Suprapubic skin (tissue), 4 donors: ENCODE measurements at regions not wholly inside any gene's neighbourhood (a gene's known extent, or its start where the extent isn't known, plus 50 kb on each side); places are given as distances from the start of the nearest gene placed in this dataset.

ENCODE experiments used
- DNase-seq, 2 donors: peaks; one replicate each; pipeline ENCODE4 v3.0.0-alpha.2; 2019; ENCODE audit warnings: low spot score in 2 of 2
- H3K27ac ChIP-seq: fragments of 200-600 bp; sonication (generic); one replicate; pipeline ENCODE4 v1.5.1; 2019
- H3K27me3 ChIP-seq: fragments of 200-600 bp; sonication (generic); one replicate; pipeline ENCODE4 v1.5.1; 2019
- H3K36me3 ChIP-seq: fragments of 200-600 bp; sonication (generic); one replicate; pipeline ENCODE4 v1.5.1; 2019
- H3K4me1 ChIP-seq: fragments of 200-600 bp; sonication (generic); one replicate; pipeline ENCODE4 v1.5.1; 2019
- H3K4me3 ChIP-seq: fragments of 200-600 bp; sonication (generic); one replicate; pipeline ENCODE4 v1.5.1; 2019; ENCODE audit warnings: mild to moderate bottlenecking
- H3K9me3 ChIP-seq: fragments of 200-600 bp; sonication (generic); one replicate; pipeline ENCODE4 v1.5.1; 2019
- EP300 ChIP-seq: sonication (generic); formaldehyde crosslinking; IDR thresholded peaks from one replicate; pipeline ENCODE4 v1.6.1; 2017; ENCODE audit warnings: antibody characterized with exemption
- POLR2A ChIP-seq, 2 donors: fragments of 450-650 bp; IDR thresholded peaks; one replicate each; pipeline ENCODE4 v1.6.1; 2017; ENCODE audit warnings: antibody characterized with exemption in 2 of 2, mild to moderate bottlenecking in 2 of 2, moderate library complexity in 2 of 2
- POLR2AphosphoS5 ChIP-seq, 3 donors: sonication (generic); formaldehyde crosslinking; IDR thresholded peaks; one replicate each; pipeline ENCODE4 v1.6.1; 2017; ENCODE audit warnings: antibody characterized with exemption in 3 of 3
- WGBS: methylation state at CpG from one replicate; pipeline ENCODE4 v1.1.5; 2018; 5-methylcytosine and 5-hydroxymethylcytosine counted together
- TF ChIP-seq, protein P1 (sequence below), 2 donors: fragments of 200-600 bp in 1 of 2; fragments of 450-650 bp in 1 of 2; sonication (generic) in 1 of 2; IDR thresholded peaks; one replicate each; pipeline ENCODE4 v1.5.1; 2016 to 2019; ENCODE audit warnings: antibody characterized with exemption in 2 of 2, mild to moderate bottlenecking in 1 of 2, moderate library complexity in 1 of 2

DNA sequence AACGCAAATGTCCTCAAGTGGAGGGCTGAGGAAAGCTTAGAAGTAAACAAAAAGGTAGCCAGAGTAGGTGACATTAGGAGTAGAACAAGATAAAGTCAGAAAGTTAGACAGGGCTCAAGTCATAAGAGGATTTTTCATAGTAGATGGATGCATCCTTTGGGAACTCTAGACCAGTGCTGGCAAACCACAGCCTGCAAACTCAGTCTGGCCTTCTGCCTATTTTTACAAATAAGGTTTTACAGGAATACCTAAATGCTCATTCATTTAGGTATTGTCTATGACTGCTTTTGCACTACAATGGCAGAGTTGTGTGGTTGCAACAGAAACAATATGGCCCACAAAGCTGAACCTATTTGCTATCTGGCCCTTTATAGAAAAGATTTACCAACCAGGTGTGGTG is 116.0 kb upstream of the HMHB1 start:
- TF ChIP-seq, protein P1, sequence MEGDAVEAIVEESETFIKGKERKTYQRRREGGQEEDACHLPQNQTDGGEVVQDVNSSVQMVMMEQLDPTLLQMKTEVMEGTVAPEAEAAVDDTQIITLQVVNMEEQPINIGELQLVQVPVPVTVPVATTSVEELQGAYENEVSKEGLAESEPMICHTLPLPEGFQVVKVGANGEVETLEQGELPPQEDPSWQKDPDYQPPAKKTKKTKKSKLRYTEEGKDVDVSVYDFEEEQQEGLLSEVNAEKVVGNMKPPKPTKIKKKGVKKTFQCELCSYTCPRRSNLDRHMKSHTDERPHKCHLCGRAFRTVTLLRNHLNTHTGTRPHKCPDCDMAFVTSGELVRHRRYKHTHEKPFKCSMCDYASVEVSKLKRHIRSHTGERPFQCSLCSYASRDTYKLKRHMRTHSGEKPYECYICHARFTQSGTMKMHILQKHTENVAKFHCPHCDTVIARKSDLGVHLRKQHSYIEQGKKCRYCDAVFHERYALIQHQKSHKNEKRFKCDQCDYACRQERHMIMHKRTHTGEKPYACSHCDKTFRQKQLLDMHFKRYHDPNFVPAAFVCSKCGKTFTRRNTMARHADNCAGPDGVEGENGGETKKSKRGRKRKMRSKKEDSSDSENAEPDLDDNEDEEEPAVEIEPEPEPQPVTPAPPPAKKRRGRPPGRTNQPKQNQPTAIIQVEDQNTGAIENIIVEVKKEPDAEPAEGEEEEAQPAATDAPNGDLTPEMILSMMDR (IDR thresholded peaks at IDR 0.05), result no peak
- TF ChIP-seq EP300 (no peak), POLR2A (IDR thresholded peaks at IDR 0.05) (no peak), POLR2AphosphoS5 (IDR thresholded peaks at IDR 0.05) (no peak)
- Histone ChIP-seq H3K4me1 (peaks cover 19% of the 10 kb centered on the region), H3K36me3 (no peaks in the 10 kb centered on the region), H3K27me3 (no peaks in the 10 kb centered on the region), H3K4me3 (no peak overlapping the region), H3K27ac (no peak overlapping the region), H3K9me3 (no peaks in the 10 kb centered on the region)
- WGBS, result 78% methylated on average over 1 of the region's 1 CpG
- DNase-seq, result no peak

- H3K4me3 ChIP-seq, result no peak overlapping the region
- H3K4me1 ChIP-seq, result peaks cover 19% of the 10 kb centered on the region
- no peaks in the 10 kb centered on the region for H3K9me3 ChIP-seq
- no peak for DNase-seq
- no peak overlapping the region for H3K27ac ChIP-seq
- TF ChIP-seq POLR2A (IDR thresholded peaks at IDR 0.05), result no peak
- TF ChIP-seq, protein P1 (IDR thresholded peaks at IDR 0.05), result no peak
- TF ChIP-seq POLR2AphosphoS5 (IDR thresholded peaks at IDR 0.05), result no peak
- no peak for TF ChIP-seq EP300
- H3K36me3 ChIP-seq, result no peaks in the 10 kb centered on the region
- WGBS, result 73% methylated on average over 7 of the region's 7 CpGs
- H3K27me3 ChIP-seq, result no peaks in the 10 kb centered on the region
Measured at GRCh38 chr5:143695244-143695864, 116.6 kb upstream of the HMHB1 start.

DNA sequence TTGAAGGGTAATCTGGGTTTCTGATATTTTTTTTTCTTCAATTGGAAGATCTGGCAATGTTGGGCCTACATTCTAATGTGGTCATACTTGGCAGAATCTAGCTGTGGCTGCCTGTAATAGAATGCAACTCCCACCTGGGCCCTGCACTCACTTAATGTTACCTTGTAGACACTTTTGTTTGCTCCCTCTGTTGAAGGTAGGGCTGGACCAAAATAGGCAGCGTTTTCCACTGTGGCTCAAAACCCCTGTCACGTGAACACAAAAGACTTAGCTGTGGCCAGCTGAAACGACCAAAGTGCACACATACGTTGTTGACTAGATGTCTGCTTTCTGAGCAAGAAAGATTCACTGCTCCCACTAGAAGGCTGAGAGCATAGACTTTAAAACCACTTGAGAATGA is 117.6 kb upstream of the HMHB1 start:
- Histone ChIP-seq H3K4me3 (no peak overlapping the region), H3K9me3 (no peaks in the 10 kb centered on the region), H3K4me1 (peaks cover 19% of the 10 kb centered on the region), H3K36me3 (no peaks in the 10 kb centered on the region), H3K27ac (no peak overlapping the region), H3K27me3 (no peaks in the 10 kb centered on the region)
- WGBS, result 95% methylated on average over 4 of the region's 4 CpGs
- DNase-seq, result no peak
- no peak for TF ChIP-seq POLR2A (IDR thresholded peaks at IDR 0.05)
- TF ChIP-seq EP300, result no peak
- TF ChIP-seq POLR2AphosphoS5 (IDR thresholded peaks at IDR 0.05), result no peak
- TF ChIP-seq, protein P1 (IDR thresholded peaks at IDR 0.05), result no peak

- 73% methylated on average over 4 of the region's 4 CpGs for WGBS
- TF ChIP-seq, protein P1 (IDR thresholded peaks at IDR 0.05), result no peak
- TF ChIP-seq POLR2A (IDR thresholded peaks at IDR 0.05), result no peak
- no peak for TF ChIP-seq EP300
- TF ChIP-seq POLR2AphosphoS5 (IDR thresholded peaks at IDR 0.05), result no peak
- Histone ChIP-seq H3K27ac (no peak overlapping the region), H3K4me3 (no peak overlapping the region), H3K9me3 (no peaks in the 10 kb centered on the region), H3K27me3 (no peaks in the 10 kb centered on the region), H3K4me1 (peaks cover 19% of the 10 kb centered on the region), H3K36me3 (no peaks in the 10 kb centered on the region)
- DNase-seq, result no peak
Measured at GRCh38 chr5:143693651-143694252, 118.2 kb upstream of the HMHB1 start.

DNA sequence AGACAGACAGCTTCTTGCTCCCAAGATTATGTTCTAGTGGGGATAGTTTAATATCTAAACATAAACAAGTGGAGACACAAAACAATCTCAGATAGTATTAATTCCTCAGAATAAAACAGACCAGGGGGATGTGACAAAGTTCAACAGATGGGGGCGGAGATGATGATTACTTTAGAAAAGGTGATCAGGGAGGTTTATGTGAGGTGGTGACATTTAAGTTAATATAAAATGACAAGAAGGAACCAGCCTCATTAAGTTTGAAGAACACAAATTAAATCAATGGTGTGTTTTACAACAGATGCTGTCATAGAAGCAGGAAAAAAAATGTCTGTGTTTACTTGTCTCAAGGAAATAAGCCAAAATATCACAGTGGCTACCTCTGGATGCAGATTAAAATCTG is 119.6 kb upstream of the HMHB1 start:
- 100% methylated on average over 1 of the region's 1 CpG for WGBS
- no peak overlapping the region for H3K27ac ChIP-seq

More for the DNA sequence above, 119.6 kb upstream of the HMHB1 start:
- DNase-seq, result no peak
- H3K36me3 ChIP-seq, result no peaks in the 10 kb centered on the region
- no peaks in the 10 kb centered on the region for H3K9me3 ChIP-seq
- peaks cover 16% of the 10 kb centered on the region for H3K4me1 ChIP-seq
- H3K27me3 ChIP-seq, result no peaks in the 10 kb centered on the region
- TF ChIP-seq POLR2A (IDR thresholded peaks at IDR 0.05) (no peak), EP300 (no peak)
- TF ChIP-seq, protein P1 (IDR thresholded peaks at IDR 0.05), result no peak
- no peak overlapping the region for H3K4me3 ChIP-seq
